Hepatocyte (in vitro differentiated cells): ENCODE measurements at regions not wholly inside any gene's neighbourhood (a gene's known extent, or its start where the extent isn't known, plus 50 kb on each side); places are given as distances from the start of the nearest gene placed in this dataset.

Experiments
- CTCF ChIP-seq: fragments of 200-600 bp; sonication (generic); IDR thresholded peaks from 2 replicates; pipeline ENCODE4 v1.5.1; 2016; ENCODE audit warnings: antibody characterized with exemption, mild to moderate bottlenecking; ENCODE audit not compliant: poor library complexity
- EZH2 ChIP-seq: fragments of 200-600 bp; sonication (generic); IDR thresholded peaks from 2 replicates; pipeline ENCODE4 v1.6.1; 2016; ENCODE audit warnings: antibody characterized with exemption, mild to moderate bottlenecking, borderline replicate concordance
- EZH2phosphoT487 ChIP-seq: fragments of 200-600 bp; sonication (generic); IDR thresholded peaks from one replicate; pipeline ENCODE4 v1.6.1; 2018; ENCODE audit warnings: antibody characterized with exemption, mild to moderate bottlenecking, low read depth, moderate library complexity; ENCODE audit not compliant: unreplicated experiment, severe bottlenecking

- TF ChIP-seq CTCF, result no peak
- no peak for TF ChIP-seq EZH2phosphoT487
- no peak for TF ChIP-seq EZH2
Observed at GRCh38 chr5:111017731-111018130, 53.8 kb upstream of the TSLP start.
